A549 (cell line): ENCODE measurements at regions not wholly inside any gene's neighbourhood (a gene's known extent, or its start where the extent isn't known, plus 50 kb on each side); places are given as distances from the start of the nearest gene placed in this dataset.

ENCODE experiments used
- CTCF ChIP-seq: fragments of >200 bp; sonication (Bioruptor Twin); formaldehyde crosslinking; IDR thresholded peaks from 3 replicates; pipeline ENCODE4 v1.5.1; 2016
- EP300 ChIP-seq, 2 experiments: fragments of >200 bp; sonication (Bioruptor Twin); formaldehyde crosslinking; IDR thresholded peaks; 2 replicates in 1 of 2; 3 replicates in 1 of 2; pipeline ENCODE4 v1.6.1; 2016 to 2017
- ESRRA ChIP-seq: fragments of 150-350 bp; IDR thresholded peaks from 2 replicates; pipeline ENCODE4 v1.6.1; 2014; ENCODE audit warnings: mild to moderate bottlenecking, low read length, borderline replicate concordance
- MYC ChIP-seq: IDR thresholded peaks from 2 replicates; pipeline ENCODE4 v1.6.1; 2012; ENCODE audit warnings: mild to moderate bottlenecking, inconsistent platforms, low read length, improper control_type of control experiment, borderline replicate concordance
- REST ChIP-seq: fragments of 200-600 bp; sonication (generic); IDR thresholded peaks from 2 replicates; pipeline ENCODE4 v1.6.1; 2016; ENCODE audit warnings: antibody characterized with exemption, mild to moderate bottlenecking, moderate library complexity
- USF2 ChIP-seq: fragments of 450-650 bp; IDR thresholded peaks from 2 replicates; pipeline ENCODE4 v1.6.1; 2014; ENCODE audit warnings: antibody characterized with exemption

GRCh38 chr6:165872811-165873210 lies 209.8 kb upstream of the PDE10A start:
- no peak for TF ChIP-seq MYC
- no peak for TF ChIP-seq ESRRA
- no peak for TF ChIP-seq CTCF
- no peak for TF ChIP-seq EP300 (IDR thresholded peaks at IDR 0.05)
- TF ChIP-seq REST: no peak
- TF ChIP-seq USF2: no peak
